GM12878 (cell line): ENCODE measurements at regions not wholly inside any gene's neighbourhood (a gene's known extent, or its start where the extent isn't known, plus 50 kb on each side); places are given as distances from the start of the nearest gene placed in this dataset.

ENCODE experiments used
- ATAC-seq: fragments of 200-7000 bp; cut with Tn5 transposase; 3 replicates; pipeline ENCODE4 v1.9.1; 2020; ENCODE audit warnings: mild to moderate bottlenecking, moderate library complexity
- BruUV-seq: library from RNA; stranded (reverse); fragments of 400-500 nt; replicated peaks from 2 replicates; lab custom pipeline; 2021; lab: Mats Ljungman, UMichigan
- CTCF ChIA-PET: fragments of 300-600 bp; sonication (Branson Sonifier 250); formaldehyde crosslinking; extraction: SDS; loops from one replicate; lab custom pipeline; 2021; ENCODE audit warnings: inconsistent platforms; lab: Yijun Ruan, JAX
- POLR2A ChIA-PET: fragments of 350-600 bp; formaldehyde crosslinking; extraction: SDS; loops from one replicate; lab custom pipeline; 2021; ENCODE audit warnings: inconsistent platforms; lab: Charles Lee
- RAD21 ChIA-PET: fragments of 300-600 bp; sonication (Branson Sonifier 250); formaldehyde crosslinking; loops from one replicate; lab custom pipeline; 2023; ENCODE audit warnings: antibody characterized with exemption; ENCODE audit not compliant: unreplicated experiment; lab: Charles Lee
- SMC1A ChIA-PET: fragments of 300-600 bp; sonication (Branson Sonifier 250); formaldehyde crosslinking; loops from one replicate; lab custom pipeline; 2023; ENCODE audit not compliant: unreplicated experiment, uncharacterized antibody; lab: Charles Lee
- DNase-seq: peaks from one replicate; pipeline ENCODE4 v3.0.0-alpha.2; 2011; ENCODE audit warnings: low read depth, low spot score
- FAIRE-seq: peaks from 3 replicates; lab custom pipeline; 2011; peaks lifted over from hg19 to GRCh38; lab: Jason Lieb, UNC
- H2AFZ ChIP-seq: 2 replicates; pipeline ENCODE4 v1.6.0; 2011; ENCODE audit warnings: low read depth, low read length, control low read depth; ENCODE audit not compliant: control insufficient read depth
- H3K27ac ChIP-seq: 2 replicates; pipeline ENCODE4 v1.5.1; 2011; ENCODE audit warnings: control low read depth; ENCODE audit not compliant: control insufficient read depth, insufficient read depth
- H3K27me3 ChIP-seq, 2 experiments: replicated peaks in 1 of 2; 2 replicates each; pipeline versions ENCODE4 v1.6.0 to v1.6.1; 2011; ENCODE audit warnings: low read length in 1 of 2; ENCODE audit not compliant: control insufficient read depth in 2 of 2, insufficient read depth in 2 of 2
- H3K36me3 ChIP-seq, 2 experiments: 2 replicates each; pipeline ENCODE4 v1.5.1; 2011; ENCODE audit warnings: low read length in 1 of 2; ENCODE audit not compliant: control insufficient read depth in 2 of 2, insufficient read depth in 2 of 2
- H3K4me1 ChIP-seq: 2 replicates; pipeline ENCODE4 v1.6.1; 2011; ENCODE audit warnings: mild to moderate bottlenecking, low read length, moderate library complexity, mixed read lengths; ENCODE audit not compliant: control insufficient read depth, insufficient read depth
- H3K4me2 ChIP-seq: 2 replicates; pipeline ENCODE4 v1.6.0; 2011; ENCODE audit warnings: control low read depth; ENCODE audit not compliant: control insufficient read depth, insufficient read depth
- H3K4me3 ChIP-seq: fragments of 200-600 bp; sonication (generic); 2 replicates; pipeline ENCODE4 v1.5.1; 2016
- H3K79me2 ChIP-seq: 2 replicates; pipeline ENCODE4 v1.6.0; 2011; ENCODE audit warnings: low read length; ENCODE audit not compliant: control insufficient read depth, insufficient read depth
- H3K9ac ChIP-seq: 2 replicates; pipeline ENCODE4 v1.8.0; 2011; ENCODE audit warnings: low read length, control low read depth, mixed read lengths; ENCODE audit not compliant: control insufficient read depth, insufficient read depth
- H3K9me3 ChIP-seq: replicated peaks from 3 replicates; pipeline ENCODE4 v1.5.1; 2011; ENCODE audit warnings: mild to moderate bottlenecking, low read length; ENCODE audit not compliant: control insufficient read depth, insufficient read depth
- H4K20me1 ChIP-seq: 2 replicates; pipeline ENCODE4 v1.6.0; 2011; ENCODE audit not compliant: control insufficient read depth, insufficient read depth
- CBFB ChIP-seq: IDR thresholded peaks from 2 replicates; pipeline ENCODE4 v1.6.1; 2016; ENCODE audit warnings: antibody characterized with exemption, low read depth
- HDAC6 ChIP-seq: fragments of 200-600 bp; sonication (generic); IDR thresholded peaks from one replicate; pipeline ENCODE4 v1.8.0; 2017; ENCODE audit warnings: antibody characterized with exemption; ENCODE audit not compliant: unreplicated experiment
- JUNB ChIP-seq: IDR thresholded peaks from 2 replicates; pipeline ENCODE4 v1.6.1; 2016; ENCODE audit warnings: antibody characterized with exemption, mild to moderate bottlenecking
- MTA2 ChIP-seq: fragments of 450-650 bp; IDR thresholded peaks from 2 replicates; pipeline ENCODE4 v1.6.1; 2016; ENCODE audit warnings: low read depth, mild to moderate bottlenecking, moderate library complexity
- NR2F1 ChIP-seq: fragments of 450-650 bp; conservative IDR thresholded peaks from 2 replicates; pipeline ENCODE4 v1.6.1; 2017; ENCODE audit warnings: mild to moderate bottlenecking
- POU2F2 ChIP-seq: IDR thresholded peaks from 3 replicates; pipeline ENCODE4 v1.6.1; 2011; ENCODE audit warnings: low read depth, mild to moderate bottlenecking, low read length, borderline replicate concordance
- RAD51 ChIP-seq: fragments of 450-650 bp; IDR thresholded peaks from 2 replicates; pipeline ENCODE4 v1.6.1; 2016; ENCODE audit warnings: moderate library complexity, mild to moderate bottlenecking, inconsistent platforms
- SIX5 ChIP-seq: IDR thresholded peaks from 2 replicates; pipeline ENCODE4 v1.6.1; 2011; ENCODE audit warnings: mild to moderate bottlenecking, low read depth, low read length, moderate library complexity; ENCODE audit not compliant: severe bottlenecking
- SP1 ChIP-seq: IDR thresholded peaks from one replicate; pipeline ENCODE4 v1.6.1; 2011; ENCODE audit warnings: low read depth, low read length
- SPI1 ChIP-seq: IDR thresholded peaks from 2 replicates; pipeline ENCODE4 v1.6.1; 2011; ENCODE audit warnings: low read depth, mild to moderate bottlenecking, low read length, moderate library complexity, borderline replicate concordance; ENCODE audit not compliant: insufficient read depth
- SRF ChIP-seq, 2 experiments: IDR thresholded peaks; 2 replicates each; pipeline ENCODE4 v1.6.1; 2011; ENCODE audit warnings: low read depth in 2 of 2, low read length in 2 of 2, mild to moderate bottlenecking in 1 of 2, moderate library complexity in 1 of 2
- SUZ12 ChIP-seq: fragments of 200-600 bp; sonication (generic); IDR thresholded peaks from one replicate; pipeline ENCODE4 v1.6.1; 2018; ENCODE audit warnings: antibody characterized with exemption, mild to moderate bottlenecking; ENCODE audit not compliant: unreplicated experiment
- TCF7 ChIP-seq: IDR thresholded peaks from 2 replicates; pipeline ENCODE4 v1.6.1; 2014; ENCODE audit warnings: antibody characterized with exemption, borderline replicate concordance
- WRNIP1 ChIP-seq: IDR thresholded peaks from 2 replicates; pipeline ENCODE4 v1.6.1; 2011; ENCODE audit warnings: low read depth, low read length, improper control_type of control experiment, borderline replicate concordance
- WGBS: methylation state at CpG from one replicate; pipeline ENCODE4 v1.1.6; 2016; ENCODE audit warnings: low lambda C conversion rate; ENCODE audit not compliant: insufficient replicate concordance, insufficient coverage; ENCODE audit errors: missing lambda C conversion rate; 5-methylcytosine and 5-hydroxymethylcytosine counted together
- in situ Hi-C: fragments of 300-500 bp; cut with MboI; formaldehyde crosslinking; loops from 9 replicates; pipeline ENCODE4 v1.14.3; 2018; ENCODE audit warnings: mixed read lengths
- intact Hi-C: fragments of 100-400 bp; cut with micrococcal nuclease; formaldehyde crosslinking; loops from one replicate; pipeline ENCODE4 v1.14.2; 2022; ENCODE audit not compliant: unreplicated experiment
- TF ChIP-seq, protein P1 (sequence below): IDR thresholded peaks from 2 replicates; pipeline ENCODE4 v1.6.1; 2012; ENCODE audit warnings: low read depth, low read length, improper control_type of control experiment
- TF ChIP-seq, protein P2 (sequence below): fragments of 450-650 bp; IDR thresholded peaks from 2 replicates; pipeline ENCODE4 v1.6.1; 2016; ENCODE audit warnings: mild to moderate bottlenecking

DNA sequence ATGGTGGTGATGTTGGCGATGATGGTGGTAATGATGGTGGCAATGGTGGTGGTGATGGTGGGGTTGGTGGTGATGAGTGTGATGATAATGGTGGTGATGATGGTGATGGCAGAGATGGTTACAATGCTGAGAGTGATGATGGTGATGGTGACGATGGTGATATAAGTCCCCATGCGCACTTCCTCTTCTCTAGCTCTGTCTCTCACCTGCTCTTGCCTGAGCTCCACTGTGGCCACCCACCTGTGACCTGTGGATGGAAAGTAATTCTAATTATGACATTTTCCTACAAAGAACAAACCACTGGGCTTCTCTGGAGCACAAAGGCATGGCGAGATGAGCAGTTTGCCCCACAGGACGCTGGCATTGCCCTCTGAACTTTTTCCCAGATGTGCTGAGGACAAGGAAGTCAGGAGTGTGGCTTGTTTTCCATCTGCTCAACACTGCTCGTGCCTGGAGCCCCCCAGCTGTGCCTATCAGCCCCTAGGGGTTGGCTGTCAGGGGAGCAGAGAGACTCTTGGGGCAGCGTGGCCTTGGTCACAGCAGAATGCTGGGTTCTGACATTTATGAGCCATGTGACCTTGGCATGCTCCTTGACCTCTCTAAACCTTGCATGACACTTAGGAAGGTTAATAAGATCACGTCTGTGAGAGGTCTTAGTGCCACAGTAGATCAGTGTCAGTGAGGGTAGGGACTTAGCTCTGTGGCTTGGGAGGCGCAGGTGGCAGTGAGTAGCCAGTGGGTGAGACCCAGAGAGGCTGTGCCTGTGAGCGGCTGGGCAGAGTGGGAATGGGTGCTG lies 68.4 kb downstream of the RRM2 start:
- no peak overlapping the region for H3K9ac ChIP-seq
- H3K4me1 ChIP-seq, result no peaks in the 10 kb centered on the region
- ChIA-PET POLR2A (no interaction called here), CTCF (no interaction called here), RAD21 (no interaction called here), SMC1A (no interaction called here)
- no peaks in the 10 kb centered on the region for H3K9me3 ChIP-seq
- intact Hi-C loops, result no loop called here
- peaks cover 0 to 13% of the 10 kb centered on the region in 2 experiments; a peak in 2 of 4 replicates for H3K36me3 ChIP-seq
- no peaks in the 10 kb centered on the region for H3K27me3 ChIP-seq
- DNase-seq, result no peak
- ATAC-seq, result no peak
- in situ Hi-C loops, result no loop called here
- no peak overlapping the region for H3K4me3 ChIP-seq
- FAIRE-seq, result peak; percentile 90
- no peak overlapping the region for H3K27ac ChIP-seq
- WGBS, result 62% methylated on average over 10 of the region's 10 CpGs
- no peak overlapping the region for H2AFZ ChIP-seq
- H3K79me2 ChIP-seq, result no peaks in the 10 kb centered on the region
- no peaks in the 10 kb centered on the region for H4K20me1 ChIP-seq
- no peak overlapping the region for H3K4me2 ChIP-seq
- TF ChIP-seq, protein P1, sequence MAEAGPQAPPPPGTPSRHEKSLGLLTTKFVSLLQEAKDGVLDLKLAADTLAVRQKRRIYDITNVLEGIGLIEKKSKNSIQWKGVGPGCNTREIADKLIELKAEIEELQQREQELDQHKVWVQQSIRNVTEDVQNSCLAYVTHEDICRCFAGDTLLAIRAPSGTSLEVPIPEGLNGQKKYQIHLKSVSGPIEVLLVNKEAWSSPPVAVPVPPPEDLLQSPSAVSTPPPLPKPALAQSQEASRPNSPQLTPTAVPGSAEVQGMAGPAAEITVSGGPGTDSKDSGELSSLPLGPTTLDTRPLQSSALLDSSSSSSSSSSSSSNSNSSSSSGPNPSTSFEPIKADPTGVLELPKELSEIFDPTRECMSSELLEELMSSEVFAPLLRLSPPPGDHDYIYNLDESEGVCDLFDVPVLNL, result no peak
- TF ChIP-seq TCF7 (no peak), SPI1 (peak; percentile 21; the same call in 1 of the 2 replicates)
- TSS peak; percentile 66 for BruUV-seq

DNA sequence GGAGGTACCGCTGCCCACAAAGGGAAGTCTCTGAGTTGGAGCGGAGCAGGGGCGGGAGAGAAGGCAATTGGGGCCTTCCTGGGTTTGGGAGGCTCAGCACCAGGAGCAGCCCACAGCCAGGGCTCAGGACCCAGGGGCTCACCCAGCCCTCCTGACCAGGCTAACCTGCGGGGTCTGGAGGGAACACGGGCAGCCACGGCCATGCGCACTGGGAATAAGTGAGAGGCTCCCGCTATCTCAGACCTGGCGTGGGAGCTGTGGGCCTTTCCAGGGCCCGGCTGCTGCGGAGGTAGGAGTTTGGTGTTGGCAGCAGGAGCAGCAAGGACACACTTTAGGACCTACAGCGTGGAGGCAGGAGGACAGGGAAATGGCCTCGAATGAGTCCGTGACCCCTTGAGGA lies 69.0 kb downstream of the RRM2 start:
- no peaks in the 10 kb centered on the region for H3K79me2 ChIP-seq
- CTCF ChIA-PET, result interaction anchor here (1.4 kb wide), 1 partner anchor 218 kb away, joined by 3 read pairs; no protein-coding TSS in a partner anchor
- H2AFZ ChIP-seq, result no peak overlapping the region
- peaks cover 0 to 13% of the 10 kb centered on the region in 2 experiments; a peak in 2 of 4 replicates for H3K36me3 ChIP-seq
- no peak for FAIRE-seq
- in situ Hi-C loops, result no loop called here
- H3K27ac ChIP-seq, result no peak overlapping the region
- SMC1A ChIA-PET, result no interaction called here
- no peak for ATAC-seq
- H3K27me3 ChIP-seq, result no peaks in the 10 kb centered on the region
- intact Hi-C loops, result no loop called here
- no peaks in the 10 kb centered on the region for H4K20me1 ChIP-seq
- RAD21 ChIA-PET, result no interaction called here
- no peak overlapping the region for H3K4me3 ChIP-seq
- no peaks in the 10 kb centered on the region for H3K9me3 ChIP-seq
- no TSS peak for BruUV-seq
- no peak overlapping the region for H3K4me2 ChIP-seq
- POLR2A ChIA-PET, result interaction anchor here (0.6 kb wide), 1 partner anchor 273 kb away, joined by 9 read pairs; no protein-coding TSS in a partner anchor
- no peak for DNase-seq
- 95% methylated on average over 14 of the region's 14 CpGs for WGBS
- no peak overlapping the region for H3K9ac ChIP-seq
- H3K4me1 ChIP-seq, result no peaks in the 10 kb centered on the region
- no peak for TF ChIP-seq POU2F2
- no peak for TF ChIP-seq JUNB
- no peak for TF ChIP-seq MTA2
- no peak for TF ChIP-seq SIX5
- TF ChIP-seq, protein P2, sequence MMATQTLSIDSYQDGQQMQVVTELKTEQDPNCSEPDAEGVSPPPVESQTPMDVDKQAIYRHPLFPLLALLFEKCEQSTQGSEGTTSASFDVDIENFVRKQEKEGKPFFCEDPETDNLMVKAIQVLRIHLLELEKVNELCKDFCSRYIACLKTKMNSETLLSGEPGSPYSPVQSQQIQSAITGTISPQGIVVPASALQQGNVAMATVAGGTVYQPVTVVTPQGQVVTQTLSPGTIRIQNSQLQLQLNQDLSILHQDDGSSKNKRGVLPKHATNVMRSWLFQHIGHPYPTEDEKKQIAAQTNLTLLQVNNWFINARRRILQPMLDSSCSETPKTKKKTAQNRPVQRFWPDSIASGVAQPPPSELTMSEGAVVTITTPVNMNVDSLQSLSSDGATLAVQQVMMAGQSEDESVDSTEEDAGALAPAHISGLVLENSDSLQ, result no peak
- no peak for TF ChIP-seq HDAC6
- no peak for TF ChIP-seq RAD51
- no peak for TF ChIP-seq WRNIP1
- no peak for TF ChIP-seq NR2F1
- TF ChIP-seq SUZ12, result no peak
- no peak for TF ChIP-seq SRF (IDR thresholded peaks at IDR 0.05; ENCODE audit: low read depth in 2 of 2, low read length in 2 of 2)
- no peak for TF ChIP-seq SP1
- no peak for TF ChIP-seq CBFB
